K562 (cell line): ENCODE measurements at regions not wholly inside any gene's neighbourhood (a gene's known extent, or its start where the extent isn't known, plus 50 kb on each side); places are given as distances from the start of the nearest gene placed in this dataset.

Experiments
- ATAC-seq: fragments of 200-7000 bp; cut with Tn5 transposase; 3 replicates; pipeline ENCODE4 v1.9.1; 2020; ENCODE audit warnings: moderate library complexity
- BruUV-seq: library from RNA; stranded (reverse); fragments of 400-500 nt; replicated peaks from 2 replicates; lab custom pipeline; 2021; lab: Mats Ljungman, UMichigan
- CTCF ChIA-PET: fragments of 300-600 bp; formaldehyde crosslinking; extraction: SDS; loops from one replicate; lab custom pipeline; 2021; ENCODE audit warnings: low intra/inter-chr PET ratio; lab: Yijun Ruan, JAX
- POLR2A ChIA-PET: fragments of 300-600, 350-650 bp; sonication (Branson Sonifier 250); formaldehyde crosslinking; extraction: SDS; loops from one replicate; lab custom pipeline; 2021; ENCODE audit warnings: antibody characterized with exemption, inconsistent platforms; lab: Yijun Ruan, JAX
- DNase-seq, 4 experiments: peaks; one replicate each; pipeline versions ENCODE4 v3.0.0 to v3.0.0-alpha.2; 2011 to 2018; ENCODE audit warnings: low spot score in 3 of 4, mixed read lengths in 3 of 4; ENCODE audit errors: extremely low read depth in 1 of 4
- FAIRE-seq: peaks from 2 replicates; lab custom pipeline; 2011; peaks lifted over from hg19 to GRCh38; lab: Jason Lieb, UNC
- H2AFZ ChIP-seq: 2 replicates; pipeline ENCODE4 v1.6.0; 2011; ENCODE audit warnings: low read depth, low read length, control low read depth, inconsistent platforms
- H3K27ac ChIP-seq: fragments of 200-600 bp; 3 replicates; pipeline ENCODE4 v1.8.0; 2011; ENCODE audit warnings: low read depth, mild to moderate bottlenecking, control low read depth, inconsistent platforms, low read length, moderate library complexity, mixed read lengths; ENCODE audit errors: extremely low read depth
- H3K27me3 ChIP-seq, 2 experiments: fragments of 300-600 bp in 1 of 2; 2 replicates in 1 of 2; 3 replicates in 1 of 2; pipeline versions ENCODE4 v1.6.0 to v1.8.0; 2011; ENCODE audit warnings: inconsistent platforms in 2 of 2, low read length in 2 of 2, mild to moderate bottlenecking in 1 of 2, mixed read lengths in 1 of 2, moderate library complexity in 1 of 2; ENCODE audit not compliant: control insufficient read depth in 2 of 2, insufficient read depth in 2 of 2
- H3K36me3 ChIP-seq: fragments of 300-600 bp; 3 replicates; pipeline ENCODE4 v1.8.0; 2011; ENCODE audit warnings: mild to moderate bottlenecking, low read length, inconsistent platforms; ENCODE audit not compliant: control insufficient read depth, insufficient read depth
- H3K4me1 ChIP-seq, 2 experiments: fragments of 200-600 bp in 1 of 2; replicated peaks in 1 of 2; 2 replicates in 1 of 2; 3 replicates in 1 of 2; pipeline versions ENCODE4 v1.5.1 to v1.8.0; 2011; ENCODE audit warnings: inconsistent platforms in 2 of 2, low read length in 2 of 2, mild to moderate bottlenecking in 1 of 2, mixed read lengths in 1 of 2, moderate library complexity in 1 of 2; ENCODE audit not compliant: control insufficient read depth in 2 of 2, insufficient read depth in 2 of 2
- H3K4me2 ChIP-seq: 2 replicates; pipeline ENCODE4 v1.6.1; 2011; ENCODE audit warnings: low read length, control low read depth, inconsistent platforms, mixed read lengths; ENCODE audit not compliant: insufficient read depth
- H3K4me3 ChIP-seq: fragments of 200-600 bp; sonication (generic), shearing (Covaris generic); 2 replicates; pipeline ENCODE4 v1.5.1; 2016; ENCODE audit warnings: control low read depth, inconsistent platforms
- H3K79me2 ChIP-seq: fragments of 200-600 bp; 3 replicates; pipeline ENCODE4 v1.8.0; 2011; ENCODE audit warnings: low read length, inconsistent platforms; ENCODE audit not compliant: control insufficient read depth, insufficient read depth
- H3K9ac ChIP-seq, 2 experiments: 2 replicates each; pipeline versions ENCODE4 v1.6.0 to v1.6.1; 2011; ENCODE audit warnings: low read depth in 2 of 2, low read length in 2 of 2, control low read depth in 1 of 2, inconsistent platforms in 1 of 2, mild to moderate bottlenecking in 1 of 2, mixed read lengths in 1 of 2; ENCODE audit not compliant: insufficient read depth in 1 of 2
- H3K9me1 ChIP-seq: one replicate; pipeline ENCODE4 v1.6.0; 2011; ENCODE audit warnings: inconsistent platforms, mild to moderate bottlenecking, low read length, moderate library complexity; ENCODE audit not compliant: control insufficient read depth, insufficient read depth
- H3K9me3 ChIP-seq: replicated peaks from 2 replicates; pipeline ENCODE4 v1.5.1; 2011; ENCODE audit warnings: low read depth, low read length, inconsistent platforms; ENCODE audit not compliant: control insufficient read depth, insufficient read depth
- H4K20me1 ChIP-seq: replicated peaks from 2 replicates; pipeline ENCODE4 v1.6.1; 2011; ENCODE audit warnings: low read length, inconsistent platforms, mixed read lengths; ENCODE audit not compliant: control insufficient read depth, insufficient read depth
- DDX20 ChIP-seq: fragments of 450-650 bp; IDR thresholded peaks from 2 replicates; pipeline ENCODE4 v1.6.1; 2016; ENCODE audit warnings: missing genetic modification characterization, low read depth, mild to moderate bottlenecking, missing compliant biosample characterization, moderate library complexity
- FOXJ3 ChIP-seq: sonication (generic); formaldehyde crosslinking; IDR thresholded peaks from 2 replicates; pipeline ENCODE4 v1.4.0; 2020; ENCODE audit warnings: mild to moderate bottlenecking, missing genetic modification reagents
- MEIS2 ChIP-seq: fragments of 450-650 bp; IDR thresholded peaks from 2 replicates; pipeline ENCODE4 v1.6.1; 2014; ENCODE audit warnings: mild to moderate bottlenecking; ENCODE audit not compliant: partially characterized antibody
- MIER1 ChIP-seq: fragments of 450-650 bp; IDR thresholded peaks from 2 replicates; pipeline ENCODE4 v1.6.1; 2016; ENCODE audit warnings: antibody characterized with exemption, mild to moderate bottlenecking, low read depth
- SMARCE1 ChIP-seq: fragments of 450-650 bp; IDR thresholded peaks from 2 replicates; pipeline ENCODE4 v1.7.1; 2016; ENCODE audit warnings: mild to moderate bottlenecking
- ZNF197 ChIP-seq: fragments of 200-800 bp; sonication (Bioruptor generic); IDR thresholded peaks from 2 replicates; pipeline ENCODE4 v1.6.1; 2016; ENCODE audit warnings: low read depth, missing genetic modification characterization, missing compliant biosample characterization
- ZNF57 ChIP-seq: fragments of 450-650 bp; formaldehyde crosslinking; IDR thresholded peaks from 2 replicates; pipeline ENCODE4 v1.4.0; 2020; ENCODE audit warnings: mild to moderate bottlenecking, moderate library complexity
- in situ Hi-C: fragments of 300-500 bp; cut with MboI; formaldehyde crosslinking; loops from 4 replicates; pipeline ENCODE4 v1.15.0; 2018; ENCODE audit warnings: inconsistent platforms, mixed read lengths
- intact Hi-C: fragments of 100-400 bp; cut with micrococcal nuclease; formaldehyde crosslinking; loops from 2 replicates; pipeline ENCODE4 v1.14.2; 2022
- TF ChIP-seq, protein P1 (sequence below): fragments of 450-650 bp; IDR thresholded peaks from 2 replicates; pipeline ENCODE4 v1.7.0; 2016; ENCODE audit warnings: borderline replicate concordance
- TF ChIP-seq, protein P2 (sequence below): fragments of 450-650 bp; formaldehyde crosslinking; IDR thresholded peaks from 2 replicates; pipeline ENCODE4 v1.4.0; 2022; ENCODE audit warnings: missing genetic modification characterization

DNA sequence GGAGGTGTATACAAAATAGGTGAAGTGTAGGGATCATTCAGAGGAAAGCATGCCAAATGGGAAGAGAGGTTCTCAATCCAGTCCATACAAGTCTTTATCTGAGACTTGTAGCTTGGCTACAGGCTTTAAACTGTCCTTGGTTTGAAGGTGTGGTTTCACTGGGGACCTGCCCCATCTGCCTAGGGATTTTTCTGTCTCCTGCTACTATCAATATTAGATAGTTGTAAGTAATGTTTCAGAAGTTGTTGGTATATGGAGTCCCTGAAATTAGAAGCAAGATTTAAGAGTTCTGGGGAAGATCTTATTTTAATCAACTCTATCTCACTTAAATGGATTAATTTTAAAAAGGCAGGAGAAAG lies 100.9 kb downstream of the ANKRD7 start:
- Histone ChIP-seq H3K4me1 (no peaks in the 10 kb centered on the region), H3K9me3 (no peaks in the 10 kb centered on the region), H3K9me1 (no peaks in the 10 kb centered on the region), H3K79me2 (no peaks in the 10 kb centered on the region), H3K4me2 (no peak overlapping the region), H2AFZ (no peak overlapping the region), H3K4me3 (no peak overlapping the region), H3K36me3 (no peaks in the 10 kb centered on the region), H3K27ac (no peak overlapping the region), H4K20me1 (no peaks in the 10 kb centered on the region), H3K9ac (no peak overlapping the region), H3K27me3 (no peaks in the 10 kb centered on the region)
- DNase-seq (no peak), FAIRE-seq (no peak), ATAC-seq (no peak)
- in situ Hi-C loops: no loop called here
- intact Hi-C loops: no loop called here
- no TSS peak for BruUV-seq
- TF ChIP-seq SMARCE1: no peak
- TF ChIP-seq MIER1: no peak
- TF ChIP-seq, protein P1, sequence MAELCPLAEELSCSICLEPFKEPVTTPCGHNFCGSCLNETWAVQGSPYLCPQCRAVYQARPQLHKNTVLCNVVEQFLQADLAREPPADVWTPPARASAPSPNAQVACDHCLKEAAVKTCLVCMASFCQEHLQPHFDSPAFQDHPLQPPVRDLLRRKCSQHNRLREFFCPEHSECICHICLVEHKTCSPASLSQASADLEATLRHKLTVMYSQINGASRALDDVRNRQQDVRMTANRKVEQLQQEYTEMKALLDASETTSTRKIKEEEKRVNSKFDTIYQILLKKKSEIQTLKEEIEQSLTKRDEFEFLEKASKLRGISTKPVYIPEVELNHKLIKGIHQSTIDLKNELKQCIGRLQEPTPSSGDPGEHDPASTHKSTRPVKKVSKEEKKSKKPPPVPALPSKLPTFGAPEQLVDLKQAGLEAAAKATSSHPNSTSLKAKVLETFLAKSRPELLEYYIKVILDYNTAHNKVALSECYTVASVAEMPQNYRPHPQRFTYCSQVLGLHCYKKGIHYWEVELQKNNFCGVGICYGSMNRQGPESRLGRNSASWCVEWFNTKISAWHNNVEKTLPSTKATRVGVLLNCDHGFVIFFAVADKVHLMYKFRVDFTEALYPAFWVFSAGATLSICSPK: no peak
- TF ChIP-seq FOXJ3 (CRISPR knock-in tag): no peak
- TF ChIP-seq, protein P2, sequence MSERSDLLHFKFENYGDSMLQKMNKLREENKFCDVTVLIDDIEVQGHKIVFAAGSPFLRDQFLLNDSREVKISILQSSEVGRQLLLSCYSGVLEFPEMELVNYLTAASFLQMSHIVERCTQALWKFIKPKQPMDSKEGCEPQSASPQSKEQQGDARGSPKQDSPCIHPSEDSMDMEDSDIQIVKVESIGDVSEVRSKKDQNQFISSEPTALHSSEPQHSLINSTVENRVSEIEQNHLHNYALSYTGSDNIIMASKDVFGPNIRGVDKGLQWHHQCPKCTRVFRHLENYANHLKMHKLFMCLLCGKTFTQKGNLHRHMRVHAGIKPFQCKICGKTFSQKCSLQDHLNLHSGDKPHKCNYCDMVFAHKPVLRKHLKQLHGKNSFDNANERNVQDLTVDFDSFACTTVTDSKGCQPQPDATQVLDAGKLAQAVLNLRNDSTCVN (CRISPR knock-in tag): no peak
- no peak for TF ChIP-seq ZNF197 (CRISPR knock-in tag)
- no peak for TF ChIP-seq MEIS2
- no peak for TF ChIP-seq DDX20
- no peak for TF ChIP-seq ZNF57 (CRISPR knock-in tag)
- CTCF ChIA-PET: no interaction called here
- POLR2A ChIA-PET: no interaction called here
